Fibroblast of lung (primary cell): ENCODE measurements at regions not wholly inside any gene's neighbourhood (a gene's known extent, or its start where the extent isn't known, plus 50 kb on each side); places are given as distances from the start of the nearest gene placed in this dataset.

ENCODE experiments used
- EZH2 ChIP-seq: IDR thresholded peaks from 2 replicates; pipeline ENCODE4 v1.5.1; 2012; ENCODE audit warnings: low read length, control low read depth, mild to moderate bottlenecking; ENCODE audit errors: missing control alignments
- TF ChIP-seq, protein P1 (sequence below), 2 donors: IDR thresholded peaks in 1 of 2; conservative IDR thresholded peaks in 1 of 2; 1 replicate in 1 of 2; 2 replicates in 1 of 2; pipeline ENCODE4 v1.5.1; 2011 to 2012; ENCODE audit warnings: low read length in 2 of 2, control low read depth in 1 of 2, inconsistent platforms in 1 of 2, low read depth in 1 of 2, mild to moderate bottlenecking in 1 of 2

DNA sequence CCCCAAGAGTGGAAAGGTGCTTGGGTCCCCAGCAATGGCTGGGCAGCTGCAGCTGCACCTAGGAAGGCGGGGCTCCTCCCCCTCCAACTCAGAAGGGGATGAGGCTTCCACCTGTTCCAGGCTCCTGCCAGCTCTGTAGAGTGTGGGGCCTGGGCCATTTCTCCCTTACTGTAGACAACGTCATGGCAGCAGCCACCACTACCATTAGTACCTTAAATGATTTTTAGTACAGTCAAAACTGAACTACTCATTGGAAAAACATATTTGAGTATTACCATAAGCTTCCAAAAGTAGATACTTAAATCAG lies 1274.2 kb upstream of the GBE1 start:
- TF ChIP-seq, protein P1, sequence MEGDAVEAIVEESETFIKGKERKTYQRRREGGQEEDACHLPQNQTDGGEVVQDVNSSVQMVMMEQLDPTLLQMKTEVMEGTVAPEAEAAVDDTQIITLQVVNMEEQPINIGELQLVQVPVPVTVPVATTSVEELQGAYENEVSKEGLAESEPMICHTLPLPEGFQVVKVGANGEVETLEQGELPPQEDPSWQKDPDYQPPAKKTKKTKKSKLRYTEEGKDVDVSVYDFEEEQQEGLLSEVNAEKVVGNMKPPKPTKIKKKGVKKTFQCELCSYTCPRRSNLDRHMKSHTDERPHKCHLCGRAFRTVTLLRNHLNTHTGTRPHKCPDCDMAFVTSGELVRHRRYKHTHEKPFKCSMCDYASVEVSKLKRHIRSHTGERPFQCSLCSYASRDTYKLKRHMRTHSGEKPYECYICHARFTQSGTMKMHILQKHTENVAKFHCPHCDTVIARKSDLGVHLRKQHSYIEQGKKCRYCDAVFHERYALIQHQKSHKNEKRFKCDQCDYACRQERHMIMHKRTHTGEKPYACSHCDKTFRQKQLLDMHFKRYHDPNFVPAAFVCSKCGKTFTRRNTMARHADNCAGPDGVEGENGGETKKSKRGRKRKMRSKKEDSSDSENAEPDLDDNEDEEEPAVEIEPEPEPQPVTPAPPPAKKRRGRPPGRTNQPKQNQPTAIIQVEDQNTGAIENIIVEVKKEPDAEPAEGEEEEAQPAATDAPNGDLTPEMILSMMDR (conservative IDR thresholded peaks at IDR 0.05 in 1 of 2, IDR thresholded peaks at IDR 0.05 in 1 of 2; ENCODE audit: low read depth in 1 of 2, low read length in 2 of 2): no peak
- no peak for TF ChIP-seq EZH2
